Activated naive CD8-positive, alpha-beta T cell (primary cell): ENCODE measurements at regions not wholly inside any gene's neighbourhood (a gene's known extent, or its start where the extent isn't known, plus 50 kb on each side); places are given as distances from the start of the nearest gene placed in this dataset.
"Not testable (repeated sequence)": the region's sequence is repeated elsewhere in the genome, so short reads cannot be mapped to it uniquely, and the experiment has no call there.

Source experiments
- H3K27ac Mint-ChIP-seq: one replicate; pipeline ENCODE4 v1.8.0; 2021; ENCODE audit warnings: mixed read lengths
- H3K27me3 Mint-ChIP-seq: one replicate; pipeline ENCODE4 v1.8.0; 2021; ENCODE audit warnings: mixed read lengths
- H3K36me3 Mint-ChIP-seq: one replicate; pipeline ENCODE4 v1.8.0; 2021; ENCODE audit warnings: mixed read lengths
- H3K4me1 Mint-ChIP-seq: one replicate; pipeline ENCODE4 v1.8.0; 2021; ENCODE audit warnings: low read depth, mixed read lengths
- H3K4me3 Mint-ChIP-seq: one replicate; pipeline ENCODE4 v1.8.0; 2021; ENCODE audit warnings: mild to moderate bottlenecking, mixed read lengths
- H3K9me3 Mint-ChIP-seq: one replicate; pipeline ENCODE4 v1.8.0; 2021; ENCODE audit warnings: low read depth, mixed read lengths

- H3K9me3 Mint-ChIP-seq, result no peaks in the 10 kb centered on the region
- no peaks in the 10 kb centered on the region for H3K36me3 Mint-ChIP-seq
Measured at GRCh38 chr3:82473864-82474541, 712.6 kb upstream of the GBE1 start.

GRCh38 chr3:82467051-82467450, 705.6 kb upstream of the GBE1 start:
- Mint-ChIP-seq H3K4me3 (no peak overlapping the region), H3K9me3 (no peaks in the 10 kb centered on the region), H3K27ac (no peak overlapping the region), H3K27me3 (no peaks in the 10 kb centered on the region), H3K4me1 (no peaks in the 10 kb centered on the region), H3K36me3 (no peaks in the 10 kb centered on the region)

More at GRCh38 chr3:82473864-82474541, 712.6 kb upstream of the GBE1 start:
- Mint-ChIP-seq H3K4me3 (no peak overlapping the region), H3K27ac (no peak overlapping the region), H3K4me1 (no peaks in the 10 kb centered on the region), H3K27me3 (no peaks in the 10 kb centered on the region)

- Mint-ChIP-seq H3K27ac (no peak overlapping the region), H3K27me3 (no peaks in the 10 kb centered on the region), H3K36me3 (no peaks in the 10 kb centered on the region), H3K9me3 (no peaks in the 10 kb centered on the region), H3K4me3 (no peak overlapping the region), H3K4me1 (no peaks in the 10 kb centered on the region)
Measured at GRCh38 chr3:82462977-82463376, 701.5 kb upstream of the GBE1 start.

GRCh38 chr3:82461049-82461889, 699.8 kb upstream of the GBE1 start:
- no peaks in the 10 kb centered on the region for H3K27me3 Mint-ChIP-seq
- H3K27ac Mint-ChIP-seq, result no peak overlapping the region

GRCh38 chr3:82448320-82448719, 686.9 kb upstream of the GBE1 start:
- H3K9me3 Mint-ChIP-seq, result peaks cover 28% of the 10 kb centered on the region
- H3K4me1 Mint-ChIP-seq, result no peaks in the 10 kb centered on the region
- H3K36me3 Mint-ChIP-seq, result no peaks in the 10 kb centered on the region
- no peak overlapping the region for H3K27ac Mint-ChIP-seq
- H3K27me3 Mint-ChIP-seq, result no peaks in the 10 kb centered on the region
- no peak overlapping the region for H3K4me3 Mint-ChIP-seq

More at GRCh38 chr3:82461049-82461889, 699.8 kb upstream of the GBE1 start:
- Mint-ChIP-seq H3K9me3 (no peaks in the 10 kb centered on the region), H3K36me3 (no peaks in the 10 kb centered on the region), H3K4me1 (no peaks in the 10 kb centered on the region), H3K4me3 (no peak overlapping the region)

GRCh38 chr3:82428821-82429220, 667.4 kb upstream of the GBE1 start:
- H3K27me3 Mint-ChIP-seq, H3K27ac Mint-ChIP-seq, H3K9me3 Mint-ChIP-seq, H3K4me3 Mint-ChIP-seq, H3K4me1 Mint-ChIP-seq, H3K36me3 Mint-ChIP-seq: not testable (repeated sequence)

GRCh38 chr3:82424031-82424339, 662.5 kb upstream of the GBE1 start:
- no peaks in the 10 kb centered on the region for H3K36me3 Mint-ChIP-seq
- no peak overlapping the region for H3K4me3 Mint-ChIP-seq
- no peaks in the 10 kb centered on the region for H3K27me3 Mint-ChIP-seq
- H3K4me1 Mint-ChIP-seq, result no peaks in the 10 kb centered on the region
- H3K27ac Mint-ChIP-seq, result no peak overlapping the region
- H3K9me3 Mint-ChIP-seq, result peaks cover 4% of the 10 kb centered on the region

GRCh38 chr3:82423268-82424030, 662.0 kb upstream of the GBE1 start:
- H3K4me1 Mint-ChIP-seq, result no peaks in the 10 kb centered on the region
- H3K4me3 Mint-ChIP-seq, result no peak overlapping the region
- no peak overlapping the region for H3K27ac Mint-ChIP-seq
- H3K36me3 Mint-ChIP-seq, result no peaks in the 10 kb centered on the region
- no peaks in the 10 kb centered on the region for H3K27me3 Mint-ChIP-seq
- H3K9me3 Mint-ChIP-seq, result peaks cover 4% of the 10 kb centered on the region

- H3K4me3 Mint-ChIP-seq, result no peak overlapping the region
- H3K27ac Mint-ChIP-seq, result no peak overlapping the region
- H3K27me3 Mint-ChIP-seq, result no peaks in the 10 kb centered on the region
- peaks cover 8% of the 10 kb centered on the region for H3K9me3 Mint-ChIP-seq
- H3K4me1 Mint-ChIP-seq, result no peaks in the 10 kb centered on the region
- no peaks in the 10 kb centered on the region for H3K36me3 Mint-ChIP-seq
Measured at GRCh38 chr3:82416830-82417229, 655.4 kb upstream of the GBE1 start.

- no peaks in the 10 kb centered on the region for H3K36me3 Mint-ChIP-seq
- no peak overlapping the region for H3K4me3 Mint-ChIP-seq
- no peaks in the 10 kb centered on the region for H3K27me3 Mint-ChIP-seq
- no peak overlapping the region for H3K27ac Mint-ChIP-seq
- H3K9me3 Mint-ChIP-seq, result peaks cover 8% of the 10 kb centered on the region
- H3K4me1 Mint-ChIP-seq, result no peaks in the 10 kb centered on the region
Measured at GRCh38 chr3:82416349-82416748, 654.9 kb upstream of the GBE1 start.

GRCh38 chr3:82413171-82413570, 651.7 kb upstream of the GBE1 start:
- Mint-ChIP-seq H3K9me3 (peaks cover 5% of the 10 kb centered on the region), H3K36me3 (no peaks in the 10 kb centered on the region), H3K27me3 (no peaks in the 10 kb centered on the region), H3K27ac (no peak overlapping the region), H3K4me3 (no peak overlapping the region), H3K4me1 (no peaks in the 10 kb centered on the region)

GRCh38 chr3:82410366-82410765, 648.9 kb upstream of the GBE1 start:
- Mint-ChIP-seq H3K27me3 (no peaks in the 10 kb centered on the region), H3K4me3 (no peak overlapping the region), H3K4me1 (no peaks in the 10 kb centered on the region), H3K27ac (no peak overlapping the region), H3K36me3 (no peaks in the 10 kb centered on the region), H3K9me3 (peaks cover 3% of the 10 kb centered on the region)

- H3K27ac Mint-ChIP-seq, result no peak overlapping the region
- no peaks in the 10 kb centered on the region for H3K4me1 Mint-ChIP-seq
- H3K4me3 Mint-ChIP-seq, result no peak overlapping the region
- H3K9me3 Mint-ChIP-seq, result peaks cover 4% of the 10 kb centered on the region
- H3K36me3 Mint-ChIP-seq, result no peaks in the 10 kb centered on the region
- no peaks in the 10 kb centered on the region for H3K27me3 Mint-ChIP-seq
Measured at GRCh38 chr3:82409842-82410241, 648.4 kb upstream of the GBE1 start.

- H3K27ac Mint-ChIP-seq, result no peak overlapping the region
- no peaks in the 10 kb centered on the region for H3K36me3 Mint-ChIP-seq
- H3K27me3 Mint-ChIP-seq, result no peaks in the 10 kb centered on the region
- no peaks in the 10 kb centered on the region for H3K4me1 Mint-ChIP-seq
- no peak overlapping the region for H3K4me3 Mint-ChIP-seq
- peaks cover 3% of the 10 kb centered on the region for H3K9me3 Mint-ChIP-seq
Measured at GRCh38 chr3:82392203-82392775, 630.8 kb upstream of the GBE1 start.

GRCh38 chr3:82390868-82391267, 629.4 kb upstream of the GBE1 start:
- Mint-ChIP-seq H3K9me3 (peaks cover 3% of the 10 kb centered on the region), H3K4me1 (no peaks in the 10 kb centered on the region), H3K4me3 (no peak overlapping the region), H3K27me3 (no peaks in the 10 kb centered on the region), H3K27ac (no peak overlapping the region), H3K36me3 (no peaks in the 10 kb centered on the region)
